GM12878 (cell line): ENCODE measurements at regions not wholly inside any gene's neighbourhood (a gene's known extent, or its start where the extent isn't known, plus 50 kb on each side); places are given as distances from the start of the nearest gene placed in this dataset.

Source experiments
- ATAC-seq: fragments of 200-7000 bp; cut with Tn5 transposase; 3 replicates; pipeline ENCODE4 v1.9.1; 2020; ENCODE audit warnings: mild to moderate bottlenecking, moderate library complexity
- BruUV-seq: library from RNA; stranded (reverse); fragments of 400-500 nt; replicated peaks from 2 replicates; lab custom pipeline; 2021; lab: Mats Ljungman, UMichigan
- CTCF ChIA-PET: fragments of 300-600 bp; sonication (Branson Sonifier 250); formaldehyde crosslinking; extraction: SDS; loops from one replicate; lab custom pipeline; 2021; ENCODE audit warnings: inconsistent platforms; lab: Yijun Ruan, JAX
- POLR2A ChIA-PET: fragments of 350-600 bp; formaldehyde crosslinking; extraction: SDS; loops from one replicate; lab custom pipeline; 2021; ENCODE audit warnings: inconsistent platforms; lab: Charles Lee
- RAD21 ChIA-PET: fragments of 300-600 bp; sonication (Branson Sonifier 250); formaldehyde crosslinking; loops from one replicate; lab custom pipeline; 2023; ENCODE audit warnings: antibody characterized with exemption; ENCODE audit not compliant: unreplicated experiment; lab: Charles Lee
- SMC1A ChIA-PET: fragments of 300-600 bp; sonication (Branson Sonifier 250); formaldehyde crosslinking; loops from one replicate; lab custom pipeline; 2023; ENCODE audit not compliant: unreplicated experiment, uncharacterized antibody; lab: Charles Lee
- DNase-seq: peaks from one replicate; pipeline ENCODE4 v3.0.0-alpha.2; 2011; ENCODE audit warnings: low read depth, low spot score
- FAIRE-seq: peaks from 3 replicates; lab custom pipeline; 2011; peaks lifted over from hg19 to GRCh38; lab: Jason Lieb, UNC
- H2AFZ ChIP-seq: 2 replicates; pipeline ENCODE4 v1.6.0; 2011; ENCODE audit warnings: low read depth, low read length, control low read depth; ENCODE audit not compliant: control insufficient read depth
- H3K27ac ChIP-seq: 2 replicates; pipeline ENCODE4 v1.5.1; 2011; ENCODE audit warnings: control low read depth; ENCODE audit not compliant: control insufficient read depth, insufficient read depth
- H3K27me3 ChIP-seq, 2 experiments: replicated peaks in 1 of 2; 2 replicates each; pipeline versions ENCODE4 v1.6.0 to v1.6.1; 2011; ENCODE audit warnings: low read length in 1 of 2; ENCODE audit not compliant: control insufficient read depth in 2 of 2, insufficient read depth in 2 of 2
- H3K36me3 ChIP-seq, 2 experiments: 2 replicates each; pipeline ENCODE4 v1.5.1; 2011; ENCODE audit warnings: low read length in 1 of 2; ENCODE audit not compliant: control insufficient read depth in 2 of 2, insufficient read depth in 2 of 2
- H3K4me1 ChIP-seq: 2 replicates; pipeline ENCODE4 v1.6.1; 2011; ENCODE audit warnings: mild to moderate bottlenecking, low read length, moderate library complexity, mixed read lengths; ENCODE audit not compliant: control insufficient read depth, insufficient read depth
- H3K4me2 ChIP-seq: 2 replicates; pipeline ENCODE4 v1.6.0; 2011; ENCODE audit warnings: control low read depth; ENCODE audit not compliant: control insufficient read depth, insufficient read depth
- H3K4me3 ChIP-seq: fragments of 200-600 bp; sonication (generic); 2 replicates; pipeline ENCODE4 v1.5.1; 2016
- H3K79me2 ChIP-seq: 2 replicates; pipeline ENCODE4 v1.6.0; 2011; ENCODE audit warnings: low read length; ENCODE audit not compliant: control insufficient read depth, insufficient read depth
- H3K9ac ChIP-seq: 2 replicates; pipeline ENCODE4 v1.8.0; 2011; ENCODE audit warnings: low read length, control low read depth, mixed read lengths; ENCODE audit not compliant: control insufficient read depth, insufficient read depth
- H3K9me3 ChIP-seq: replicated peaks from 3 replicates; pipeline ENCODE4 v1.5.1; 2011; ENCODE audit warnings: mild to moderate bottlenecking, low read length; ENCODE audit not compliant: control insufficient read depth, insufficient read depth
- H4K20me1 ChIP-seq: 2 replicates; pipeline ENCODE4 v1.6.0; 2011; ENCODE audit not compliant: control insufficient read depth, insufficient read depth
- CBX5 ChIP-seq: sonication (generic); IDR thresholded peaks from 2 replicates; pipeline ENCODE4 v1.6.1; 2016; ENCODE audit warnings: low read depth, moderate library complexity, mild to moderate bottlenecking, inconsistent platforms
- CEBPB ChIP-seq, 2 experiments: fragments of 150-350 bp in 1 of 2; IDR thresholded peaks; 2 replicates each; pipeline ENCODE4 v1.6.1; 2012 to 2014; ENCODE audit warnings: low read depth in 2 of 2, low read length in 2 of 2, borderline replicate concordance in 1 of 2, inconsistent platforms in 1 of 2
- CHD2 ChIP-seq: IDR thresholded peaks from 2 replicates; pipeline ENCODE4 v1.6.1; 2011; ENCODE audit warnings: low read depth, low read length, improper control_type of control experiment, borderline replicate concordance
- CHD4 ChIP-seq: fragments of 200-600 bp; sonication (generic); IDR thresholded peaks from 2 replicates; pipeline ENCODE4 v1.6.1; 2016; ENCODE audit warnings: mild to moderate bottlenecking
- FOS ChIP-seq: IDR thresholded peaks from 3 replicates; pipeline ENCODE4 v1.6.1; 2011; ENCODE audit warnings: borderline replicate concordance; ENCODE audit not compliant: insufficient read length; ENCODE audit errors: extremely low read depth
- JUNB ChIP-seq: IDR thresholded peaks from 2 replicates; pipeline ENCODE4 v1.6.1; 2016; ENCODE audit warnings: antibody characterized with exemption, mild to moderate bottlenecking
- MEF2A ChIP-seq: IDR thresholded peaks from 2 replicates; pipeline ENCODE4 v1.6.1; 2011; ENCODE audit warnings: low read depth, mild to moderate bottlenecking, low read length, moderate library complexity; ENCODE audit not compliant: insufficient read depth
- POU2F2 ChIP-seq: IDR thresholded peaks from 3 replicates; pipeline ENCODE4 v1.6.1; 2011; ENCODE audit warnings: low read depth, mild to moderate bottlenecking, low read length, borderline replicate concordance
- RUNX3 ChIP-seq: IDR thresholded peaks from 2 replicates; pipeline ENCODE4 v1.6.1; 2012; ENCODE audit warnings: low read length, inconsistent platforms
- SREBF1 ChIP-seq: IDR thresholded peaks from 2 replicates; pipeline ENCODE4 v1.6.1; 2012; ENCODE audit warnings: mild to moderate bottlenecking, low read length
- ZNF217 ChIP-seq: fragments of 450-650 bp; IDR thresholded peaks from 2 replicates; pipeline ENCODE4 v1.6.1; 2017; ENCODE audit warnings: antibody characterized with exemption, mild to moderate bottlenecking
- ZSCAN29 ChIP-seq: fragments of 450-650 bp; IDR thresholded peaks from 2 replicates; pipeline ENCODE4 v1.6.1; 2017; ENCODE audit warnings: mild to moderate bottlenecking, moderate library complexity
- WGBS: methylation state at CpG from one replicate; pipeline ENCODE4 v1.1.6; 2016; ENCODE audit warnings: low lambda C conversion rate; ENCODE audit not compliant: insufficient replicate concordance, insufficient coverage; ENCODE audit errors: missing lambda C conversion rate; 5-methylcytosine and 5-hydroxymethylcytosine counted together
- in situ Hi-C: fragments of 300-500 bp; cut with MboI; formaldehyde crosslinking; loops from 9 replicates; pipeline ENCODE4 v1.14.3; 2018; ENCODE audit warnings: mixed read lengths
- intact Hi-C: fragments of 100-400 bp; cut with micrococcal nuclease; formaldehyde crosslinking; loops from one replicate; pipeline ENCODE4 v1.14.2; 2022; ENCODE audit not compliant: unreplicated experiment
- TF ChIP-seq, protein P1 (sequence below), 3 experiments: IDR thresholded peaks in 2 of 3; conservative IDR thresholded peaks in 1 of 3; 2 replicates each; pipeline ENCODE4 v1.5.1; 2011; ENCODE audit warnings: low read depth in 3 of 3, low read length in 3 of 3, mild to moderate bottlenecking in 3 of 3, control low read depth in 2 of 3, moderate library complexity in 2 of 3, inconsistent platforms in 1 of 3, mixed read lengths in 1 of 3; ENCODE audit not compliant: control insufficient read depth in 2 of 3, insufficient read depth in 1 of 3; ENCODE audit errors: extremely low read depth in 1 of 3
- TF ChIP-seq, protein P2 (sequence below): IDR thresholded peaks from 2 replicates; pipeline ENCODE4 v1.6.1; 2012; ENCODE audit warnings: mild to moderate bottlenecking, low read depth, low read length

DNA sequence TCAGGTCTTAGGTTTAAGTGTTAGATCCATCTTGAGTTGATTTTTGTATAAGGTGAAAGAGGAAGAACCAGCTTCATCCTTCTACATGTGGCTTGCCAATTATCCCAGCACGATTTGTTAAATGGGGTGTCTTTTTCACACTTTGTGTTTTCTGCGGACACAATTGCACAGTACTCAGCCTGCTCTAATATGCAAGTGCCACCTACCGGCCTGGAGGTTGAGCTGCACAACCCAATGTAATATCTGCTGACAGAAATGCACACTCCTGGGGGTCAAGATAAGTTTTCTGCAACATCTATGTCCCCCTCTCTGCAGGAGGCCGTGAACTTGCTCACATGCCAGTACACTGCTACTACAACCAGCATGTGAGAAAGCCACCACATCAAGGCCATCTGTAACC, 791.9 kb upstream of the ROBO1 start:
- Histone ChIP-seq H4K20me1 (no peaks in the 10 kb centered on the region), H3K4me3 (no peak overlapping the region), H3K36me3 (no peaks in the 10 kb centered on the region), H3K4me2 (no peak overlapping the region), H3K9ac (no peak overlapping the region), H3K79me2 (no peaks in the 10 kb centered on the region), H2AFZ (no peak overlapping the region)
- SMC1A ChIA-PET, result no interaction called here
- no TSS peak for BruUV-seq
- no peak for DNase-seq
- RAD21 ChIA-PET, result no interaction called here
- in situ Hi-C loops, result no loop called here
- intact Hi-C loops, result no loop called here
- ATAC-seq, result peak; percentile 71
- 32% methylated on average over 4 of the region's 4 CpGs for WGBS
- no peak for TF ChIP-seq ZSCAN29
- TF ChIP-seq, protein P1, sequence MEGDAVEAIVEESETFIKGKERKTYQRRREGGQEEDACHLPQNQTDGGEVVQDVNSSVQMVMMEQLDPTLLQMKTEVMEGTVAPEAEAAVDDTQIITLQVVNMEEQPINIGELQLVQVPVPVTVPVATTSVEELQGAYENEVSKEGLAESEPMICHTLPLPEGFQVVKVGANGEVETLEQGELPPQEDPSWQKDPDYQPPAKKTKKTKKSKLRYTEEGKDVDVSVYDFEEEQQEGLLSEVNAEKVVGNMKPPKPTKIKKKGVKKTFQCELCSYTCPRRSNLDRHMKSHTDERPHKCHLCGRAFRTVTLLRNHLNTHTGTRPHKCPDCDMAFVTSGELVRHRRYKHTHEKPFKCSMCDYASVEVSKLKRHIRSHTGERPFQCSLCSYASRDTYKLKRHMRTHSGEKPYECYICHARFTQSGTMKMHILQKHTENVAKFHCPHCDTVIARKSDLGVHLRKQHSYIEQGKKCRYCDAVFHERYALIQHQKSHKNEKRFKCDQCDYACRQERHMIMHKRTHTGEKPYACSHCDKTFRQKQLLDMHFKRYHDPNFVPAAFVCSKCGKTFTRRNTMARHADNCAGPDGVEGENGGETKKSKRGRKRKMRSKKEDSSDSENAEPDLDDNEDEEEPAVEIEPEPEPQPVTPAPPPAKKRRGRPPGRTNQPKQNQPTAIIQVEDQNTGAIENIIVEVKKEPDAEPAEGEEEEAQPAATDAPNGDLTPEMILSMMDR (IDR thresholded peaks at IDR 0.05 in 2 of 3, conservative IDR thresholded peaks at IDR 0.05 in 1 of 3; ENCODE audit: control insufficient read depth in 2 of 3, extremely low read depth in 1 of 3, insufficient read depth in 1 of 3, low read depth in 3 of 3, low read length in 3 of 3), result peak in 2 of 3 experiments; percentile 15 to 19; a peak in 1 of 6 replicates
- TF ChIP-seq RUNX3, result no peak
- TF ChIP-seq, all 136 proteins: peak for 1
- no peaks in the 10 kb centered on the region for H3K4me1 ChIP-seq
- H3K27ac ChIP-seq, result no peak overlapping the region
- POLR2A ChIA-PET, result no interaction called here
- H3K27me3 ChIP-seq, result no peaks in the 10 kb centered on the region
- CTCF ChIA-PET, result no interaction called here
- no peaks in the 10 kb centered on the region for H3K9me3 ChIP-seq
- FAIRE-seq, result no peak

DNA sequence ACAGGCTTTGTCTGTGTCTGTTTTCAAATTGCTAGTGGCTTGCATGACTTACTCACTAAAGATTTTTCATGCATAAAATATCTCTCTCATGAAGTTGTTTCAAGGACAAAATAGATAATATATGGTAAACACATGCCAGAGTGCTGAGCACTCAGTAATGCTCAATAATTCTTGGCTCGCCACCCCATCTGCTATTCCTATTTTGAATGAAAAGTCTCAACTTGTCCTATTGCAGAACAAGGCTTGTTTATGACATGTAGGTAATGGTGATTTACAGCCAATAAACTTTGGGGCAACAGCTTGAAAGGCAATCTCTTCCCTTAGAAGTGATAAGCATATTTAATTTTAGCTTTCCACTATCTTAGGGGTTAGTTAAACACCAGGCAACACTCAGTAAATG, 789.0 kb upstream of the ROBO1 start:
- DNase-seq (no peak), ATAC-seq (no peak), FAIRE-seq (no peak)
- Histone ChIP-seq H3K9ac (no peak overlapping the region), H3K27ac (no peak overlapping the region), H3K4me1 (no peaks in the 10 kb centered on the region), H2AFZ (no peak overlapping the region), H3K36me3 (no peaks in the 10 kb centered on the region), H3K79me2 (no peaks in the 10 kb centered on the region), H3K27me3 (no peaks in the 10 kb centered on the region), H3K4me3 (no peak overlapping the region), H3K9me3 (no peaks in the 10 kb centered on the region), H4K20me1 (no peaks in the 10 kb centered on the region), H3K4me2 (no peak overlapping the region)
- intact Hi-C loops (no loop called here), in situ Hi-C loops (no loop called here)
- ChIA-PET CTCF (no interaction called here), RAD21 (no interaction called here), SMC1A (no interaction called here), POLR2A (no interaction called here)
- no TSS peak for BruUV-seq
- 63% methylated on average over 1 of the region's 1 CpG for WGBS
- TF ChIP-seq CEBPB (IDR thresholded peaks at IDR 0.05; ENCODE audit: borderline replicate concordance in 1 of 2, low read depth in 2 of 2, low read length in 2 of 2) (no peak), ZNF217 (no peak), SREBF1 (no peak), RUNX3 (no peak), CBX5 (no peak), CHD4 (no peak), MEF2A (no peak), JUNB (no peak), FOS (no peak), CHD2 (no peak), POU2F2 (no peak)
- TF ChIP-seq, protein P2, sequence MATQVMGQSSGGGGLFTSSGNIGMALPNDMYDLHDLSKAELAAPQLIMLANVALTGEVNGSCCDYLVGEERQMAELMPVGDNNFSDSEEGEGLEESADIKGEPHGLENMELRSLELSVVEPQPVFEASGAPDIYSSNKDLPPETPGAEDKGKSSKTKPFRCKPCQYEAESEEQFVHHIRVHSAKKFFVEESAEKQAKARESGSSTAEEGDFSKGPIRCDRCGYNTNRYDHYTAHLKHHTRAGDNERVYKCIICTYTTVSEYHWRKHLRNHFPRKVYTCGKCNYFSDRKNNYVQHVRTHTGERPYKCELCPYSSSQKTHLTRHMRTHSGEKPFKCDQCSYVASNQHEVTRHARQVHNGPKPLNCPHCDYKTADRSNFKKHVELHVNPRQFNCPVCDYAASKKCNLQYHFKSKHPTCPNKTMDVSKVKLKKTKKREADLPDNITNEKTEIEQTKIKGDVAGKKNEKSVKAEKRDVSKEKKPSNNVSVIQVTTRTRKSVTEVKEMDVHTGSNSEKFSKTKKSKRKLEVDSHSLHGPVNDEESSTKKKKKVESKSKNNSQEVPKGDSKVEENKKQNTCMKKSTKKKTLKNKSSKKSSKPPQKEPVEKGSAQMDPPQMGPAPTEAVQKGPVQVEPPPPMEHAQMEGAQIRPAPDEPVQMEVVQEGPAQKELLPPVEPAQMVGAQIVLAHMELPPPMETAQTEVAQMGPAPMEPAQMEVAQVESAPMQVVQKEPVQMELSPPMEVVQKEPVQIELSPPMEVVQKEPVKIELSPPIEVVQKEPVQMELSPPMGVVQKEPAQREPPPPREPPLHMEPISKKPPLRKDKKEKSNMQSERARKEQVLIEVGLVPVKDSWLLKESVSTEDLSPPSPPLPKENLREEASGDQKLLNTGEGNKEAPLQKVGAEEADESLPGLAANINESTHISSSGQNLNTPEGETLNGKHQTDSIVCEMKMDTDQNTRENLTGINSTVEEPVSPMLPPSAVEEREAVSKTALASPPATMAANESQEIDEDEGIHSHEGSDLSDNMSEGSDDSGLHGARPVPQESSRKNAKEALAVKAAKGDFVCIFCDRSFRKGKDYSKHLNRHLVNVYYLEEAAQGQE, result no peak
